Gastrocnemius medialis (tissue), 4 donors: ENCODE measurements at regions not wholly inside any gene's neighbourhood (a gene's known extent, or its start where the extent isn't known, plus 50 kb on each side); places are given as distances from the start of the nearest gene placed in this dataset.

Experiments used
- CTCF ChIP-seq, 5 experiments: fragments of 450-650 bp in 3 of 5; fragments of 200-600 bp in 2 of 5; sonication (generic) in 2 of 5; IDR thresholded peaks in 4 of 5; conservative IDR thresholded peaks in 1 of 5; 1 replicate in 4 of 5; 2 replicates in 1 of 5; pipeline ENCODE4 v1.5.1; 2016 to 2019; ENCODE audit warnings: antibody characterized with exemption in 5 of 5, mild to moderate bottlenecking in 3 of 5, moderate library complexity in 3 of 5
- POLR2A ChIP-seq, 2 donors: fragments of 450-650 bp; IDR thresholded peaks; one replicate each; pipeline ENCODE4 v1.6.1; 2017; ENCODE audit warnings: antibody characterized with exemption in 2 of 2, mild to moderate bottlenecking in 2 of 2, moderate library complexity in 2 of 2

GRCh38 chr13:109998037-109998436, 211.7 kb upstream of the IRS2 start:
- TF ChIP-seq CTCF (IDR thresholded peaks at IDR 0.05 in 4 of 5, conservative IDR thresholded peaks at IDR 0.05 in 1 of 5) (no peak), POLR2A (IDR thresholded peaks at IDR 0.05) (no peak)
